Forelimb muscle (tissue), 1 donor: ENCODE measurements at regions not wholly inside any gene's neighbourhood (a gene's known extent, or its start where the extent isn't known, plus 50 kb on each side); places are given as distances from the start of the nearest gene placed in this dataset.

Source experiments
- DNase-seq: peaks from one replicate; pipeline ENCODE4 v3.0.0-alpha.2; 2013; ENCODE audit warnings: low read depth

- DNase-seq: no peak
Measured at GRCh38 chr4:179762840-179763239, 2320.6 kb upstream of the AGA start.

- DNase-seq: no peak
Measured at GRCh38 chr4:179766938-179767337, 2324.7 kb upstream of the AGA start.

- no peak for DNase-seq
Measured at GRCh38 chr4:179768996-179769395, 2326.8 kb upstream of the AGA start.

GRCh38 chr4:179797738-179798137, 2355.5 kb upstream of the AGA start:
- no peak for DNase-seq

GRCh38 chr4:179803857-179804256, 2361.6 kb upstream of the AGA start:
- DNase-seq: no peak

GRCh38 chr4:179804440-179804839, 2362.2 kb upstream of the AGA start:
- no peak for DNase-seq

GRCh38 chr4:179817317-179817716, 2375.1 kb upstream of the AGA start:
- no peak for DNase-seq

- DNase-seq: no peak
Measured at GRCh38 chr4:179823342-179823741, 2381.1 kb upstream of the AGA start.

- no peak for DNase-seq
Measured at GRCh38 chr4:179831274-179831673, 2389.0 kb upstream of the AGA start.

- no peak for DNase-seq
Measured at GRCh38 chr4:179836179-179837075, 2394.2 kb upstream of the AGA start.

- no peak for DNase-seq
Measured at GRCh38 chr4:179843370-179843769, 2399.8 kb upstream of the TENM3 start.

GRCh38 chr4:179855469-179855868, 2387.7 kb upstream of the TENM3 start:
- DNase-seq: no peak

- DNase-seq: no peak
Measured at GRCh38 chr4:179858221-179858620, 2385.0 kb upstream of the TENM3 start.

- DNase-seq: no peak
Measured at GRCh38 chr4:179867300-179867878, 2375.8 kb upstream of the TENM3 start.

- DNase-seq: no peak
Measured at GRCh38 chr4:179871726-179872125, 2371.5 kb upstream of the TENM3 start.

- no peak for DNase-seq
Measured at GRCh38 chr4:179872755-179873154, 2370.4 kb upstream of the TENM3 start.

GRCh38 chr4:179880756-179881155, 2362.4 kb upstream of the TENM3 start:
- no peak for DNase-seq

- DNase-seq: peak; percentile 29
Measured at GRCh38 chr4:179894066-179894778, 2349.0 kb upstream of the TENM3 start.

- no peak for DNase-seq
Measured at GRCh38 chr4:179919587-179919986, 2323.6 kb upstream of the TENM3 start.

- DNase-seq: no peak
Measured at GRCh38 chr4:179927473-179927872, 2315.7 kb upstream of the TENM3 start.

GRCh38 chr4:179941911-179942310, 2301.3 kb upstream of the TENM3 start:
- no peak for DNase-seq

GRCh38 chr4:179976777-179977176, 2266.4 kb upstream of the TENM3 start:
- no peak for DNase-seq

GRCh38 chr4:179977378-179977777, 2265.8 kb upstream of the TENM3 start:
- DNase-seq: no peak
